DOHH2 (cell line): ENCODE measurements at regions not wholly inside any gene's neighbourhood (a gene's known extent, or its start where the extent isn't known, plus 50 kb on each side); places are given as distances from the start of the nearest gene placed in this dataset.

Experiments
- CTCF ChIP-seq: fragments of 200-600 bp; sonication (generic); IDR thresholded peaks from one replicate; pipeline ENCODE4 v1.5.1; 2014; ENCODE audit warnings: antibody characterized with exemption, mild to moderate bottlenecking, low read depth, low read length; ENCODE audit not compliant: poor library complexity, severe bottlenecking
- EZH2phosphoT487 ChIP-seq: fragments of 200-600 bp; sonication (generic); IDR thresholded peaks from 2 replicates; pipeline ENCODE4 v1.6.1; 2017; ENCODE audit warnings: borderline replicate concordance, mild to moderate bottlenecking, antibody characterized with exemption, low read length, moderate library complexity, mixed read lengths

GRCh38 chr10:53675177-53675576 lies 902.6 kb upstream of the MBL2 start:
- TF ChIP-seq CTCF (no peak), EZH2phosphoT487 (no peak)
